SIG-M5 treated with dmso at 0.1 percent for 504 hours (cell line): ENCODE measurements at regions not wholly inside any gene's neighbourhood (a gene's known extent, or its start where the extent isn't known, plus 50 kb on each side); places are given as distances from the start of the nearest gene placed in this dataset.

Experiments used
- DNase-seq: peaks from one replicate; lab custom pipeline; 2025; ENCODE audit not compliant: unreplicated experiment; lab: John Stamatoyannopoulos, UW

- DNase-seq: no peak
Observed at GRCh38 chr5:133665571-133665970, 53.2 kb upstream of the FSTL4 start.

GRCh38 chr5:133664422-133664821 lies 52.1 kb upstream of the FSTL4 start:
- no peak for DNase-seq

- DNase-seq: no peak
Observed at GRCh38 chr5:133663397-133664054, 51.2 kb upstream of the FSTL4 start.

GRCh38 chr5:133662578-133662977 lies 50.2 kb upstream of the FSTL4 start:
- no peak for DNase-seq
